ENCODE measurements at regions not wholly inside any gene's neighbourhood (a gene's known extent, or its start where the extent isn't known, plus 50 kb on each side); places are given as distances from the start of the nearest gene placed in this dataset.

DNA sequence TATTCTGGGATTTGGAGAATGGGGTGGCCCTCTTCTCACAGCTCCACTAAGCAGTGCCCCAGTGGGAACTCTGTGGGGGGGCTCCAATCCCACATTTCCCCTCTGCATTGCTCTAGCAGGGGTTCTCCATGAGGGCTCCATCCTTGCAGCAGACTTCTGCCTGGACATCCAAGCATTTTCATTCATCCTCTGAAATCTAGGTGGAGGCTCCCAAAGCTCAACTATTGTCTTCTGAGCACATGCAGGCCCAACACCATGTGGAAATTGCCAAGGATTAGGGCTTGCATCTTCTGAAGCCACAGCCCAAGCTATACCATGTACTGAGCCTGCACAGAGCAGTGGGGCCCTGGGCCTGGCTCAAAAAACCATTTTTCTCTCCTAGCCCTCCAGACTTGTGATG is 162.4 kb upstream of the CWC22 start:
- TF ChIP-seq, protein P1, sequence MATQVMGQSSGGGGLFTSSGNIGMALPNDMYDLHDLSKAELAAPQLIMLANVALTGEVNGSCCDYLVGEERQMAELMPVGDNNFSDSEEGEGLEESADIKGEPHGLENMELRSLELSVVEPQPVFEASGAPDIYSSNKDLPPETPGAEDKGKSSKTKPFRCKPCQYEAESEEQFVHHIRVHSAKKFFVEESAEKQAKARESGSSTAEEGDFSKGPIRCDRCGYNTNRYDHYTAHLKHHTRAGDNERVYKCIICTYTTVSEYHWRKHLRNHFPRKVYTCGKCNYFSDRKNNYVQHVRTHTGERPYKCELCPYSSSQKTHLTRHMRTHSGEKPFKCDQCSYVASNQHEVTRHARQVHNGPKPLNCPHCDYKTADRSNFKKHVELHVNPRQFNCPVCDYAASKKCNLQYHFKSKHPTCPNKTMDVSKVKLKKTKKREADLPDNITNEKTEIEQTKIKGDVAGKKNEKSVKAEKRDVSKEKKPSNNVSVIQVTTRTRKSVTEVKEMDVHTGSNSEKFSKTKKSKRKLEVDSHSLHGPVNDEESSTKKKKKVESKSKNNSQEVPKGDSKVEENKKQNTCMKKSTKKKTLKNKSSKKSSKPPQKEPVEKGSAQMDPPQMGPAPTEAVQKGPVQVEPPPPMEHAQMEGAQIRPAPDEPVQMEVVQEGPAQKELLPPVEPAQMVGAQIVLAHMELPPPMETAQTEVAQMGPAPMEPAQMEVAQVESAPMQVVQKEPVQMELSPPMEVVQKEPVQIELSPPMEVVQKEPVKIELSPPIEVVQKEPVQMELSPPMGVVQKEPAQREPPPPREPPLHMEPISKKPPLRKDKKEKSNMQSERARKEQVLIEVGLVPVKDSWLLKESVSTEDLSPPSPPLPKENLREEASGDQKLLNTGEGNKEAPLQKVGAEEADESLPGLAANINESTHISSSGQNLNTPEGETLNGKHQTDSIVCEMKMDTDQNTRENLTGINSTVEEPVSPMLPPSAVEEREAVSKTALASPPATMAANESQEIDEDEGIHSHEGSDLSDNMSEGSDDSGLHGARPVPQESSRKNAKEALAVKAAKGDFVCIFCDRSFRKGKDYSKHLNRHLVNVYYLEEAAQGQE (IDR thresholded peaks at IDR 0.05; ENCODE audit: insufficient replicate concordance, low read depth) = no peak
- TF ChIP-seq, protein P2, sequence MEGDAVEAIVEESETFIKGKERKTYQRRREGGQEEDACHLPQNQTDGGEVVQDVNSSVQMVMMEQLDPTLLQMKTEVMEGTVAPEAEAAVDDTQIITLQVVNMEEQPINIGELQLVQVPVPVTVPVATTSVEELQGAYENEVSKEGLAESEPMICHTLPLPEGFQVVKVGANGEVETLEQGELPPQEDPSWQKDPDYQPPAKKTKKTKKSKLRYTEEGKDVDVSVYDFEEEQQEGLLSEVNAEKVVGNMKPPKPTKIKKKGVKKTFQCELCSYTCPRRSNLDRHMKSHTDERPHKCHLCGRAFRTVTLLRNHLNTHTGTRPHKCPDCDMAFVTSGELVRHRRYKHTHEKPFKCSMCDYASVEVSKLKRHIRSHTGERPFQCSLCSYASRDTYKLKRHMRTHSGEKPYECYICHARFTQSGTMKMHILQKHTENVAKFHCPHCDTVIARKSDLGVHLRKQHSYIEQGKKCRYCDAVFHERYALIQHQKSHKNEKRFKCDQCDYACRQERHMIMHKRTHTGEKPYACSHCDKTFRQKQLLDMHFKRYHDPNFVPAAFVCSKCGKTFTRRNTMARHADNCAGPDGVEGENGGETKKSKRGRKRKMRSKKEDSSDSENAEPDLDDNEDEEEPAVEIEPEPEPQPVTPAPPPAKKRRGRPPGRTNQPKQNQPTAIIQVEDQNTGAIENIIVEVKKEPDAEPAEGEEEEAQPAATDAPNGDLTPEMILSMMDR (IDR thresholded peaks at IDR 0.05; ENCODE audit: insufficient read depth, low read length) = no peak
- no peak for TF ChIP-seq POLR2AphosphoS5 (IDR thresholded peaks at IDR 0.05; ENCODE audit: low read depth)
- TF ChIP-seq GABPA (IDR thresholded peaks at IDR 0.05; ENCODE audit: low read depth) = no peak
